NB4 (cell line): ENCODE measurements at regions not wholly inside any gene's neighbourhood (a gene's known extent, or its start where the extent isn't known, plus 50 kb on each side); places are given as distances from the start of the nearest gene placed in this dataset.
"Not testable (repeated sequence)": the region's sequence is repeated elsewhere in the genome, so short reads cannot be mapped to it uniquely, and the experiment has no call there.

Experiments used
- CTCF ChIP-seq: IDR thresholded peaks from one replicate; pipeline ENCODE4 v1.5.1; 2012; ENCODE audit warnings: low read depth, low read length
- MYC ChIP-seq: IDR thresholded peaks from 2 replicates; pipeline ENCODE4 v1.6.1; 2011; ENCODE audit warnings: low read depth, low read length

DNA sequence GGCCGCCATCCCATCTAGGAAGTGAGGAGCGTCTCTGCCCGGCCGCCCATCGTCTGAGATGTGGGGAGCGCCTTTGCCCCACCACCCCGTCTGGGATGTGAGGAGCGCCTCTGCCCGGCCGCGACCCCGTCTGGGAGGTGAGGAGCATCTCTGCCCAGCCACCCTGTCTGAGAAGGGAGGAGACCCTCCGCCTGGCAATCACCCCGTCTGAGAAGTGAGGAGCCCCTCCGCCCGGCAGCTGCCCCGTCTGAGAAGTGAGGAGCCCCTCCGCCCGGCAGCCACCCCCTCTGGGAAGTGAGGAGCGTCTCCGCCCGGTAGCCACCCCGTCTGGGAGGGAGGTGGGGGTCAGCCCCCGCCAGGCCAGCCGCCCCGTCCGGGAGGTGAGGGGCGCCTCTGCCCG is 194.2 kb upstream of the FBXL4 start:
- not testable (repeated sequence) for TF ChIP-seq MYC, CTCF
